Endometrium (tissue), 2 donors: ENCODE measurements at regions not wholly inside any gene's neighbourhood (a gene's known extent, or its start where the extent isn't known, plus 50 kb on each side); places are given as distances from the start of the nearest gene placed in this dataset.

Experiments used
- FAIRE-seq: peaks from 2 replicates; lab custom pipeline; 2012; peaks lifted over from hg19 to GRCh38; lab: Jason Lieb, UNC
- donor health status: control.
- donor health status: control.

DNA sequence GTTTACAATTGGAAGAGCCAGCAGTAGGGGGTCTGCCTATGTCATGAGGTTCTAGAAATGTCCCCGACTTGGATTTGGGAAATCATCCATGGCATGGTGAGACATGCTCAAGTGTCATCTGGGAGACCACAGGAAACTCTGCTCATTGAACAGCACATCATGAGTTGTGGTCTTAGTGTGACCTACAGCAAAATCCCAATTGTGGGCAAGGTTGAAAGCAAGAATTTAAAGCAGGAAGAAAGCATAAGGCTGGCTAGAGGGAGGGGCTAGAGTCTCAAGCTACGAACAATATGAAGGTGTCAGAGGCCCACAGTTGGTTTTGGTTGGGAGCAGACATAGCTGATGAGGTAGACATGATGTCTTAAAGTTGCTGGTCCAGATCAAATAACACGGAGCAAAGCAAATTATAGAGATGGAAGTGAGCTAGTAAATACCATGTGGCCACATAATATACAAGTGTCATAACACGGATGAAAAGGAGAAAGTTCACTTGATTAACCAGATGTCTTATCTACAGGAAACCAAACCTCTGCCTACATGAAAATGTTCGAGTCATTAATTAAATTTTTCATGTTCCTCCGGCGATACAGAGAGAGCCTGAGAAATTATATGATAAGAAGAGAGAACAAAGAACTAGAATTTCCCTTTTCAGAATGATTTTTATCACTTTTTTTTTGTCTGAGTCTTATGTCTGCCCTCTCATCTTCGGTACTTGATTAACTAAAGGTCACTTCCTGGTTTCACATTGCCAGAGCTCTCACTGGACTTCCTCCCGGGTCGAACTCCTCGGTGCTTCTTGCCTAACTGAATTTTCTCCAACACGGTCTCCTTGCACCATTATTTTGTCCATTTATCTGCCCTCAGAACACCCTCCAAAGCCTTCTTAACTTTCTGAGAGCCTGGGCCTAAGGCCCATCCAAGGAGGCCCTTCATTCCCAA lies 67.5 kb upstream of the DUSP10 start:
- FAIRE-seq, result no peak

DNA sequence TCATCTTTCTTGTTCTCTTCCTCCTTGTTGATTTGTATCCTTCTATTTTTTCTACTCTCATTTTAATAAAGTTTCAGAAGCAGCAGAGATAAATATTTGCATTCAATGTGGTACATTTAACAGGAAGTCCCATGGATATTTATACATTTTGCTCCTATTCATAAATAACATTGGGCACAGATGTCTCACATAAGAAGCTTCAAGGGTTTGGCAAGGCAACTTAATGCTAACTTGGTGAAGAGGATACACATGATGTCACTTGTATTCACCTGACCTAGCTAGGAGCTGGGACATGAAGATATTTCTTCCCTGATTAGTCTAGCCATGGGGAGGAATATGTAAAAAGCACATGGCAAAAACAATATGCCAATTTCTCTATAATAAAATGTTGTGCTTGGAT lies 65.1 kb upstream of the DUSP10 start:
- no peak for FAIRE-seq

DNA sequence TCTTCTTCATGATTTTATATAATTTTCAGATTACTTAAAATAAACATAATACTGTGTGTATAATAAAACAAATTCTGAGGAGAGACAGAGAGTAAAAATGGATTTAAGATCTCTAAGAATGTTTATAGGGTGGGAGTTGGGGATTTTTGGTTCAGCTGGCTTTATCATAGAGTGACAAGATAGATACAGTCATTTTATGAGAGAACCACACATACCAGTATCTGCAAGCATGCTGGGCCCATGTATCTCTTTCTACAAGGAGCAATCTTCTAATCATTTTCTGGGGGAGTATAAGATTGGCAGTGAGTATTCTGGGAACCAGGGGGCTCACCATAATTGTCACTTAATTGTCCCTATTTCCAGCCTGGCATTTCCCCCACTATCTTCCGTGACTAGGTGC lies 64.3 kb upstream of the DUSP10 start:
- FAIRE-seq, result no peak

DNA sequence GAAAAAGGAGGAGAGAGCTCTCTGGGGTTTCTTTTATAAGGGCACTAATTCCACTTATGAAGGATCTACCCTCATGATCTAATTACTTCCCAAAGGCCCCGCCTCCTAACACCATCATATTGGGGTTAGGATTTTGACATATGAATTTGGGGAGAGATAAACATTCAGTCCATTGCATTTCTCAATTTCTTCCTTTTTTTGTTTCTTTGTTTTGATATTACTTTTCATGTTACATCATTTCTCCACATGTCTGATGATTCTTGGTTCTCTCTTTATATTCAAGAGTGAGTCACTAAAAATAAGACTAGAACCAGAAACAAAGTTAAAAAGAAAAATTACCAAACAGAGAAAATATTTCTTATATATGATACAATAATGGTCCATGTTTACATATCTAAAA lies 63.2 kb upstream of the DUSP10 start:
- FAIRE-seq, result no peak

DNA sequence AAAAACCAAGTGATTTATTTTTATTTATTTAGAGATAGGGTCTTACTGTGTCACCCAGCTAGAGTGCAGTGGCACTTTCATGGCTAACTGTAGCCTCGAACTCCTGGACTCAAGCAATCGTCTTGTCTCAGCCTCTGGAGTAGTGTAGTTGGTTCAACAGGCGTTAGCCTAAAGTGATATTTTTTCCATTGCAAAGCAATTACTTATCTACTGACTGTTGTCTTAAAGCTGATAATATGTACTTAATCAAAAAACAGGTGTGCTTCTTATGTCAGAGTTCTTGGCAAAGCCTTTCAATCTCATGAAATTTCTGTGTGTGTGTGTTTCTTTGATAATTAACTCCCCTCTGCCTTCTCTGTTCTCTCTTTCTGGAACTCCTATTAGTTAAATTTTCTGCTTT lies 62.4 kb upstream of the DUSP10 start:
- no peak for FAIRE-seq

DNA sequence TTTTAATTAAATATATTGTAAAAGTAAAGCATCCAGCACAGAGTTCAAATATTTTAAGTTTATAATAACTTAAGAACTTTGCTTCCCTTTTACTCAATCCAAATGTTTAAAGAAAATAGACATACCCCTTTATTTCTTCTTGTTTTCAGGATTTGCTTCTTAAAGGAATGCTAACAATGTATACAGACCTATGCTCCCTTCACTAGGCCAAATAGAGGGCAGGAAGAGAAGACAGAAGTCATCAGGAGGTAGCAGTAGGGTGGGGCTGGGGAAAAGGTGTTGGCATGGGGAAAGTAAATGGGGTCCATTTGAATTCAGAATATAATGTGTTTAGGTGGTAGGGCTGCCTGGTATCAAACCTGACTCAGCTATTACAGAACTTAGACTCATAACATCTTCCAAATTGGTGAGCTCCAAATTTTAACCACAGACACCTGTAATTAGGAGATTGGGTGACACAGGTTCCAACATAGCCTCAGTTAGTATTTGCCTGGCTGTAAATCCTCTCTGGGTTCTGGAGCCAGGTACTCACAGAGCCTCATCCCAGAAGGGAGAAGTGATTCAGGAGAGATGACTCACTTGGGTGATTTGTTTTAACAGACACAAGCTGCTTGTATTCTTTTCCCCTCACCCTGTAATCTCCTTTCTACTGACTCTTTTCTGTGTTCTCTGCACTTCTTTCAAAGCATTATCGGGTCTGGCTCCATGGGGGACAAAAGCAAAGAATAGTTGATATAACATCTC lies 60.1 kb upstream of the DUSP10 start:
- no peak for FAIRE-seq

DNA sequence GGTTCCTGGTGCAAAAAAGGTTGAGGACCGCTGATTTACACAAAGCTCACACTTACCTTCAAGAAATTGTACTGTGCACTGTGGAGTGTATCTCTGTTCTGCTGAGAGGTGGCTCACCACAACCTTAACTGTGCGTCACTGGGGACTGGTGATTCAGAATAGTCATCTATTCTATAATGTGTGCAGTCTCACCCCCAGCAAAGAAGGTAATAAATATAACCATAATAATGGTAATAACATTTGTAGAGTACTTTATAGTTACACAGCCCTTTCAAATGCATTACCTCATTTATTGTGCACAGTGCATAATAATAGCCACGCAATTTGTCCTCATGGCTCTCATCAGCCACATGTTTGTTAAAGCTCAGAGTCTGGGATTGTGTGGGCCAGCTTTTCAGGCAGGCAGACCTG lies 59.4 kb upstream of the DUSP10 start:
- FAIRE-seq, result no peak

DNA sequence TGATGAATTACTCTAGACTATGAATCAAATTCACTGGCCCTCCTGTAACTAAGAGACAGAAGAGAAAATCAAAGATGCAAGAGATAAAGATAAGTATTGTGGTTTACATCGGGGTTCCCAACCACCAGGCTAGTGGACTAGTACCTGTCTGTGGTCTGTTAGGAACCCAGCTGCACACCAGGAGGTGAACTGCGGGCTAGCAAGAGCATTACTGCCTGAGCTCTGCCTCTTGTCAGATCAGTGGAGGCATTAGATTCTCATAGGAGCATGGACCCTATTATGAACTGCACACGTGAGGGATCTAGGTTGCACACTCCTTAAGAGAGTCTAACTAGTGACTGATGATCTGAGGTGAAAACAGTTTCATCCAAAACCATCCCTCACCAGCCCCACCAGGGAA lies 58.9 kb upstream of the DUSP10 start:
- no peak for FAIRE-seq

DNA sequence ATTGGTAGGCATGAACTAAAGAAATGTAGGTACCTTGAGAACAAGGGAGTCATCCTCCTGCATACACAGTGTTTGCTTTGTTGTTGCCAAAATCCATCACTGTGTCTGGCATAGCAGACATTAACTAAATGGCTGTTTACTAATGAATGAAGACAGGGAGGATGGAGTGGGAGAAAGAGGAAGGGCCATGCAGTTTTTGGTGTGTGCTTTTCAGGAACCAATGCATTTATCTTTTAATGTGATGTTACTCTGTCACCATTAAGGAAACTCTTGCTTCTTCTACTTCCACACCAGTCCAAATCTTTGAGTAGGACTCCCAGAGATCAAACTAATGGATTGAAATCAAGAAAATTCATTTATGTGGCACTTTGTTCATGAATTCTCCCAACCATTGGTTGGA lies 55.6 kb upstream of the DUSP10 start:
- no peak for FAIRE-seq

DNA sequence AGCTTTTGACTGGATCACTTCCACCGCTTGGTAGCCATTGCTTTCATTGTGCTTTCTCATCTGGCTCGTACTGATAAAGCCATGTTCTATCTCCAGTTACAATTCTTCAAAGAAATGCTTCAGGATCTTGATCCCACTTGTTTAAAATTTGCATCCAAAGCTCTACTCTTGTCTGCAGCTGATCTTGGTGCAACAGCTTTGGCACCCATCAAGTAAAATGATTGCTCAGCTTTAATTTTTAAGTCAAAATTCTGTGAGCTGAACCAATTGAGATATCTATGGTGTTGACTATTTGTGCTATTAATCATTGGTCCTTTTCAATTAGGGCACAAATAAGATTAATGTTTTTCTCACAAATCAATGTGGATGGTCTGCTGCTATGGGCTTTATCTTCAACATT lies 54.8 kb upstream of the DUSP10 start:
- FAIRE-seq, result no peak

DNA sequence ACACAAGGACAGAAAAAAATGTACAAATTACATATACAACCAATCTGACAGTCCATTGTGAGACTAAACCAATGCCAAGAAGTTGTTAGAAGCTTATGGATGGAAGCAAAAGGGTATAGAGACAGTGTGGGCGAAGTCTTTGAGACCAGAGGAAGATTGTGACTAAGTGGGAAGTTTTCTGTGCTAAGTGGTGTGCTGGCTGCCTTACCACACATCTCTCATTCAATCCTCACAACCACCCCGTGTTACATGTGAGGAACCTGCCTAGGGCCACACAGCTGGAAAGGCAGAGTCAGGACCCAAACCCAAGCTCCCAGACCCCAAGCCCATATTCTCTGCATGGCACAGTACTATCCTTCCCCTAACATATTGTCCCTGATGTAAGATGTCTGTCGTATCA lies 53.5 kb upstream of the DUSP10 start:
- no peak for FAIRE-seq

DNA sequence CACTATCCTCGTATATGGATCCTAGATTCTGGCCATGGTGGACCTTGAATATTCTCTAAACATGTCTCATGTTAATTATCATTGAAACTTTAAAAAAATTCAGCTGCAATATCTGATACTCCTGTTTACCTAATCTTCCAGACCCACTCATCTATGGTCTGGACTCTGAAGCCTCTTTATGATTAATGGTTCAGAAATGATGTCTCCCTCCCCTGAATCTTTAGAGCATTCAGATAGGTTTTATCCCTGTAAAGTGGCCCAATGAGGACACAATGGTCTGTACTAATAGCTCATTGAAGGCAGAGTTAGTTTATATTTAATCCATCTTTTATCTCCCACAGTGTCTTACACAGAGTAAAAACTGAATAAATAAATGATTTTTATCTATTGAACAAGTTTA lies 53.0 kb upstream of the DUSP10 start:
- FAIRE-seq, result no peak

DNA sequence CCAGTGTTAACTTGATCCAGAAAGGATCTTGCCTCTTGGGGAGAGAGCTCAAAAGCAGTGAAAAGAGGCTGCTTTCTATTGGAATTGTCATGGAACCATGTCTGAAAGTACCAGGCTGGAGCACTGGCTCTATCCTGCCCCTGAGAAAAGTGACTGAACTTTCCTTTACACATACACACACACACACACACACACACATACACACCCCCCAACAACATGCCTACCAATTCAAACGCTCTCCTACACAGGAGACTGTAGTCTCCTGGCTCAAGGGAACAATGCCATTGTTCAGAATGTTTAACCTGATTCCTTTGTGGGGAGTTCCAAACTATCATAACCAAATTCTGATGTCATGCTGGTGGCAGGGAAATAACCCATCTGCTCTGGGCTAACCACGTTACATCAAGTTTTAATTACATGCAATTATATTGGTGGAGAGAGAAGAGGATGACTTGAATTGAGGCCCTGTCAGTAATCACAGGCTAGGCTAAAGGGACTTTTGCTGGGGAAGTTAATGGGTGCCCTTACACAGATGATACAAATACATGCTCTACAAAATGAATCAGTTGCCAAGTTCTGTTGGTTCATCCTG lies 52.3 kb upstream of the DUSP10 start:
- FAIRE-seq, result no peak

DNA sequence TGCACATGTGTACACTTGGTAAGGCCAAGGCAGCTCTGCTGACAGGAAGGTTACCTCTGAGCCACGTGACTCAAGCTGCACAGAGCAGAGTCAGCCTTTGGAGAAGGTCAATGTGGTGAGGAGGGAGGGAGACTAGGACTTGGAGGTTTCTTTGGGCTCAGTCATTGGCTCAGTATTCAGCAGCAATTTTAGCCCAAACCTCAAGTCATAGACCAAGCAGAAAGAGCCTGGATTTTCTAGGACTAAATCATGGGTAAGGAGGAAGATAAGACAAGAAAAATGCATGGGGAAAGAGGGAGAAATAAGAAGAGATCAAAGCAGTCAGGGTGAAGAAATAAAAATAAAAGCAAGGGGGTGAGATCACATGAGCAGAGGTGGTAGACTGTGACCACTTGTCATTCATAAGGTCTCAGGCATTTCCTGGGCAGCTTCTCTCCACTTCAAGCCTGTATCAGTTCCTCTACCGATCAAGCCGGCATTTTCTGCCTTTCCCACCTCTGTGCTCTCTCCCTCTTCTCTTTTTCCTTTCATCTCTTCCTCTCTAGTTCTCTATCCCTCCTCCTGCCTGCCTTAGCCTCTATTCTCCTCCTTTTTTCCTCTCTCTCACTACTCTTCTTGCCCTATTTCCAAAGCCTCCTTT lies 51.7 kb upstream of the DUSP10 start:
- FAIRE-seq, result no peak

DNA sequence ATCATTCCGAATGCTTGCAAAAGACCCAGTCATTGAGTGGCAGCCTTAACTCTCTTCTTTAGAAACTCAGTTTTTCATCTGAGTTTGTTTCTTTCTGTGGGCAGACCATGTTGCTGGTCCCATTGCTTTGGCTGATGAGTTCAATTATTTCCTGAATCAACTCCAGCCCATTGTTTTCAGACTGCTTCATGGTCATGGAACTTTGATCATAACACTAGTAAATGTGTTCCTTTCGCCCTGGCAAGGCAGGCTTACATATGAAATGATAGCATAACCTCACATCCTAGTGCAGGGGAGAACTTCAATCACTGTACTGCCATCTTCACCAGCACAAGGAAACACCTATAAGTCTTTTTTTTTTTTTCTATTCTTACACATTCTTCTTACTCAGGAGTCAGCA lies 50.0 kb upstream of the DUSP10 start:
- FAIRE-seq, result no peak
